GM23248 (cell line): ENCODE measurements at regions not wholly inside any gene's neighbourhood (a gene's known extent, or its start where the extent isn't known, plus 50 kb on each side); places are given as distances from the start of the nearest gene placed in this dataset.

Source experiments
- EZH2 ChIP-seq: fragments of 200-600 bp; sonication (generic); IDR thresholded peaks from 2 replicates; pipeline ENCODE4 v1.6.1; 2018; ENCODE audit warnings: antibody characterized with exemption, mild to moderate bottlenecking; ENCODE audit not compliant: insufficient read depth, poor library complexity, severe bottlenecking
- EZH2phosphoT487 ChIP-seq: fragments of 200-600 bp; sonication (generic); IDR thresholded peaks from 2 replicates; pipeline ENCODE4 v1.6.1; 2018; ENCODE audit warnings: antibody characterized with exemption, moderate library complexity, mild to moderate bottlenecking, low read depth; ENCODE audit not compliant: insufficient read depth

DNA sequence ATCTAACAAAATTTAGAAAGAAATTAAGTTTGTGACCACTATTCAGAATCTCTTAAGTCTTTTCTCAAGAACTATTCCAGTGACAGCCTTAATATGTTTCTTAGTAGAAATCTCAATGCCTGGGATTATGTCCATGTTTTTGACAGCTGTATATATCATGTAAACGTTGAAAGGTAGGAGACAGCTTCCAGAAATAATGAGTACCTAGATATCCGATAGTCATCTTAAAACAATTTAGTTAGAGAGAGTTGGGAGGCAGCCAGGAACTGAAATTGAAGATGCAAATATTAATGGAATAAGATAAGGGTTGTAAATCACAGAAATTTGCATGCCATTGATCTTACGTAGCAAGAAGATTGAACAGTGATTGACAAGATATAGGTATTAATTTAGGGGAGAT is 955.2 kb downstream of the JRKL start:
- no peak for TF ChIP-seq EZH2
- no peak for TF ChIP-seq EZH2phosphoT487
